OCI-LY3 (cell line): ENCODE measurements at regions not wholly inside any gene's neighbourhood (a gene's known extent, or its start where the extent isn't known, plus 50 kb on each side); places are given as distances from the start of the nearest gene placed in this dataset.

Experiments used
- EZH2phosphoT487 ChIP-seq: fragments of 200-600 bp; shearing (Covaris generic); IDR thresholded peaks from 2 replicates; pipeline ENCODE4 v1.6.1; 2018; ENCODE audit warnings: antibody characterized with exemption, mixed run types, low read depth
- TF ChIP-seq, protein P1 (sequence below): fragments of 200-600, 300-600 bp; sonication (generic); IDR thresholded peaks from 2 replicates; pipeline ENCODE4 v1.5.1; 2014; ENCODE audit warnings: antibody characterized with exemption, low read length, low read depth

DNA sequence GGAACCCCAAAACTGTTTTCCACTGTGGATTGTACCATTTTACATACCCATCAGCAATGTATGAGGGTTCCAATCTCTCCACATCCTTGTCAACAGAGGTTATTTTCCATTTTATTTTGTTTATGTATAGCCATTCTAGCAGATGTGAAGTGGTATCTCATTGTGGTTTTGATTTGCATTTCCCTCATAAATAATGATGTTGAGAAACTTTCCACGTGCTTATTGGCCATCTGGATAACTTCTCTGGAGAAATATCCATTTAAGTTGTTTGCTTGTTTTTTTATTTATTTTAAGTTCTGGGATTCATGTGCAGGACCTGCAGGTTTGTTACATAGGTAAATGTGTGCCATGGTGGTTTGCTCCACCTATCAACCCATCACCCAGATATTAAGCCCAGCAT lies 280.2 kb upstream of the USP25 start:
- TF ChIP-seq, protein P1, sequence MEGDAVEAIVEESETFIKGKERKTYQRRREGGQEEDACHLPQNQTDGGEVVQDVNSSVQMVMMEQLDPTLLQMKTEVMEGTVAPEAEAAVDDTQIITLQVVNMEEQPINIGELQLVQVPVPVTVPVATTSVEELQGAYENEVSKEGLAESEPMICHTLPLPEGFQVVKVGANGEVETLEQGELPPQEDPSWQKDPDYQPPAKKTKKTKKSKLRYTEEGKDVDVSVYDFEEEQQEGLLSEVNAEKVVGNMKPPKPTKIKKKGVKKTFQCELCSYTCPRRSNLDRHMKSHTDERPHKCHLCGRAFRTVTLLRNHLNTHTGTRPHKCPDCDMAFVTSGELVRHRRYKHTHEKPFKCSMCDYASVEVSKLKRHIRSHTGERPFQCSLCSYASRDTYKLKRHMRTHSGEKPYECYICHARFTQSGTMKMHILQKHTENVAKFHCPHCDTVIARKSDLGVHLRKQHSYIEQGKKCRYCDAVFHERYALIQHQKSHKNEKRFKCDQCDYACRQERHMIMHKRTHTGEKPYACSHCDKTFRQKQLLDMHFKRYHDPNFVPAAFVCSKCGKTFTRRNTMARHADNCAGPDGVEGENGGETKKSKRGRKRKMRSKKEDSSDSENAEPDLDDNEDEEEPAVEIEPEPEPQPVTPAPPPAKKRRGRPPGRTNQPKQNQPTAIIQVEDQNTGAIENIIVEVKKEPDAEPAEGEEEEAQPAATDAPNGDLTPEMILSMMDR, result no peak
- no peak for TF ChIP-seq EZH2phosphoT487
